ENCODE measurements at regions not wholly inside any gene's neighbourhood (a gene's known extent, or its start where the extent isn't known, plus 50 kb on each side); places are given as distances from the start of the nearest gene placed in this dataset.

- TF ChIP-seq CTCF (IDR thresholded peaks at IDR 0.05; ENCODE audit: borderline replicate concordance, extremely low read depth, low read length, poor library complexity, severe bottlenecking) (no peak), EZH2 (IDR thresholded peaks at IDR 0.05; ENCODE audit: borderline replicate concordance, low read depth, low read length, severe bottlenecking) (no peak)
Measured at GRCh38 chr5:163189023-163189553, 248.3 kb upstream of the CCNG1 start.

Data from DND-41 (cell line).